HG02678 (cell line): ENCODE measurements at regions not wholly inside any gene's neighbourhood (a gene's known extent, or its start where the extent isn't known, plus 50 kb on each side); places are given as distances from the start of the nearest gene placed in this dataset.
"Not testable (repeated sequence)": the region's sequence is repeated elsewhere in the genome, so short reads cannot be mapped to it uniquely, and the experiment has no call there.

ENCODE experiments used
- ATAC-seq: cut with Tn5 transposase; IDR thresholded peaks from one replicate; pipeline ENCODE4 v1.9.1; 2021; ENCODE audit warnings: mild to moderate bottlenecking, moderate library complexity; ENCODE audit not compliant: unreplicated experiment

DNA sequence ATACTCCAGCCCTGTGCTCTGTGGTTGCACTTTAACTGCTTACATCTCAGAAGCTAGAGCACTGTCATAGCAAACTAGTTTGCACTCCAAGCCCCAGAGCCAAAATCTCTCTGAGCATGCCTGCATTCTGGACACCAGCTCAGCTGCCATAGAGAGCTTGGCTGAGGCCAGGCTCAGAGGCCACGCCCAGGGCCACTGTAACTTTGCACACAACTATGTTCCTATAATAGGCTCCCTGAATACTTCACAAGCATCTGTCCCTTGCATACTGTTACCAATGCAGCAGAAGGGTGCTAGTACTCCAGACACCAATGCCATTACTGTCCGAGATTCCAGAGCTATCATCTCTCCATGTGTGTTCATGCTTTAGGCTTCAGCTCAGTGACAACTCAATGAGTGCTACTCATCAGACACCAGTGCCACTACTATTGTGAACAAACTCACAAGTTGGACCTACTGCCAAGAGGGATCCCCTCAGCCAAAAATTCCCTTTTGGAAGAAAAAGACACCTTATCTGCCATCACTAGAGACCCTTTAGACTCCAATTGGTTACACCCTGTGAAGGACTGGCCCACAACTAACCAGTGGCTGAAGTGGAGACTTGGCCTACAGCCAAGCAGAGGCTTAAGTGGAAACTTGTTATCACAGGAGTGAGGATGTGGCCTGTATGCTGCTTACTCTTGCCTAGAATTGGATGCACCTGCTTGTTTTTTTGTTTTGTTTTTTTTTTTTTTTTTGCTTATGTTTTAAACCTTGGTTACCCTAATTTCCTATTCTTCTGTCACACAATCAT lies 211.6 kb upstream of the MAGI2 start:
- no peak for ATAC-seq

DNA sequence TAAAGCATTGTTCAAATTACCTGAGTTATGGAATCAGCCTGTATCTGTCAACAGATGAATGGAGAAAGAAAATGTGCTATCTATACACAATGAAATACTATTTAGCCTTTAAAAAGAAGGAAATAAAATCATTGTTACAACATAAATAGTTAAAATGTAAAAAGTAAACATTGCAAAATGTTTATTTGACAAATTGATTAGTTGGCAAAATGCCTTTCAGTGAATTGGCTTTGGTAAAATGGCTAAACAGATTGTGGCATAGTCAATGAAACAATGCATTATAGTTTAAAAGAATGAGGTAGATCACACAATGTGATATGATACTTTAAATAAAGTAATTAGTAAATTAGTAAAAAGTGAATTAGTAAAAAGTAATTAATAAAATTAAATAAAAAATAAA lies 204.8 kb upstream of the MAGI2 start:
- ATAC-seq = no peak

DNA sequence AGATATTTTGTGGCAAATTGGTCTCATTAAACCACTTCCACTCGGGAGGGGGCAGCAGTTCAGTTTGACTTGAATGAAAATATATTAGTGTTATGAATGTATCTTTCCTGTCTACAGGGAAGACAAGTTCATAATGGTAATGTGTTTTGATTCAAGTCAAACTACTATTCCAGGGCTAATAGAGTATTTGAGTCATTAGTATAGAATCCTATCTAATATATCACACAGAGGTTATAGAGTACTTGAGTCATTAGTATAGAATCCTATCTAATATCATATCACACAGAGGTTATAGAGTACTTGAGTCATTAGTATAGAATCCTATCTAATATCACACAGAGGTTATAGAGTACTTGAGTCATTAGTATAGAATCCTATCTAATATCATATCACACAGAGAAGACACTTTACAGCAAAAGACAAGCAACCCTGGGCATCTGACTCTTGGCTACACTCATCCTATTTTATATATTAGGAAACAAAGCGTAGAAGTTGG lies 199.7 kb upstream of the MAGI2 start:
- no peak for ATAC-seq

DNA sequence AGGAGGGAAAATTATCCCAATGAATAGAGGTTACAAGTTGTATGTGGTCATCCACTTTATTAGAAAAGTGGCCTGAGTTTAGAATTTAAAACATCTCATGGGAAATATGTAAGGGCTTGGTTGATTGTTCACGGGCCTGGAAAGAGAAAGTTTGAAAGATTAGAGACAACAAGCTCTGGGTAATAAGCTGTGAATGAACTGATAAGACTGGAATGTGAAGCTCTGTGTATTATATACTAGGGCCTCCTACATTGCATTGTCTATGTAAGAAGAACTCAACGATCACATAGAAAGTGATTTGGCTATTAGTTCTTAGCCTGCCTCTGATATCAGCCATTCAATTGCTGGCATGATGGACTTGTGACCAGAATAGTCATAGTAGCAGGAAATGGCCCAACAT lies 199.2 kb upstream of the MAGI2 start:
- ATAC-seq = no peak

DNA sequence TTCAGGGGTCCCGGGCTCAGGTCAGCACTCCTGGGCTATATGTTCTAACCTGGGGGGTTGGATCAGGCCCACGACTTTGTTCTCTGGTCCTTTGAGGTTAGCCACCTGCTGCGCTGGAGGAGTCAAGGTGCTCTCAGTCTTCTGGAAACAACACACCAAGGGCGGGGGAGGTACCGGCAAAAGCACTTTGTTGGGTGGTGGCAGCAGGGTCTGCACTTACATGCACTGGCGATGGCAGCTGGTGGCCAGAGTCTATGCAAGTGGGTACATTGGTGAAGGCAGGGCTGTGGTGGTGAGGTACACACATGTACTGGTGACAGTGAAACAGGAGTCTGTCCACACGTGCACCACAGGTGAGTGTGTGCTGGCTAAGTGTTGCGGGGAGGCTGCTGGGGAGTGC lies 194.2 kb upstream of the MAGI2 start:
- no peak for ATAC-seq

DNA sequence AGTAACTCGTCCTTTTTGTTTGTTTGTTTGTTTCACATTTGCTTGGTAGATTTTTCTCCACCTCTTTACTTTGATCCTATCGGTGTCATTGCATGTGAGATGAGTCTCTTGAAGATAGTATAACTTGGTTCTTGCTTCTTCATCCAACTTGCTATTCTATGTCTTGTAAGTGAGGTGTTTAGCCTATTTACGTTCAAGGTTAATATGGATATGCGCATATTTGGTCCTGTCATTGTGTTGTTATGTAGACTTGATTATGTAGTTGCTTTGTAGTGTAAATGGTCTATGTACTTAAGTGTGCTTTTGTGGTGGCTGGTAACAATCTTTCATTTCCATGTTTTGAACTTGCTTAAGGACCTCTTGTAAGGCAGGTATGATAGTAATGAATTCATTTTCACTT lies 192.8 kb upstream of the MAGI2 start:
- ATAC-seq = no peak

DNA sequence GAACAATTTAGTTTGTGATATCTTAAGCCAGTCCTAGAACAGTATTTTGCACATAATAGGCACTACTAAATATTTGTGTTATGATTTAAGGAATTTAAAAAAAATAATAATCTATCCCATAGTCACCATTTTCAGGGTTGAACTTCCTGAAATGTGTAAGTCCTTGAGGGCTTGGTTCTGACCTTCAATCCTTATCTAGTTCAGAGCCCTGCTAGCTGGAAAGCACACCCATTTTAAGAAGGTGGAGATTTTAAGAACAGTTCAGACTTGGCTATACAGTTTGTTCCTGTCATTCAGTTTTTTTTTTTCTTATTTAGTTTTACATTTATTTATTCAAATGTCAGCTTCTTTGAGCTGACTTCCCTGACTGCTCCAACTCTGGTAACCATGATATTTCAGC lies 183.4 kb upstream of the MAGI2 start:
- ATAC-seq = no peak

DNA sequence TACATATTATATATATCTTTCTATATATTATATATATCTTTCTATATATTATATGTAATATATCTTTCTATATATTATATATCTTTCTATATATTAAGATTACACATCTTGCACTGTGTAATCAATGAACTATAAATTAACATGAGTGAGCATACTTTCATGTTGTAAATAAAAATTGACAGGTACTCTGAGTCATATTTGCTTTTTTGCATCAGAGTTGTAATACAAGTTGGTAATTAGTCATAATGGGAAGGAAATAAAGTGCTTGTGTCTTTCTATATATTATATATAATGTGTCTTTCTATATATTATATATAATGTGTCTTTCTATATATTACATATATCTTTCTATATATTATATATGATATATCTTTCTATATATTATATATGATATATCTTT lies 172.5 kb upstream of the MAGI2 start:
- ATAC-seq = not testable (repeated sequence)

DNA sequence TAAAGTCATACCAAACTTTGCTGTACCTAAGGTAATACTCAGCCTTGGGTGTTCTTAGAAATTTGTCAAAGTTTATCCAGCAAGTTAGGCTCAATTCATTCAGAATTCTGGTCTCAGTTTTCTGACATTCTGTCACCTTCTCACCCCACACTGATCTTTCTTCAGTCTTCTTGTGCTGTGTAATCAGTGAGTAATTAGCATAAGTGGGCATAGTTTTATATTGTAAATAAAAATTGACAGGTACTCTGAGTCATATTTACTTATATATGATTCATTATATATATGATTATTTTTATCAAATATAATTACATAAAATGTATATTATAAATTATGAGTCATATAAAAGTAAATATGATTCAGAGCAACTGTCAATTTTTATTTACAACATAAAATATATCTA lies 170.9 kb upstream of the MAGI2 start:
- no peak for ATAC-seq

DNA sequence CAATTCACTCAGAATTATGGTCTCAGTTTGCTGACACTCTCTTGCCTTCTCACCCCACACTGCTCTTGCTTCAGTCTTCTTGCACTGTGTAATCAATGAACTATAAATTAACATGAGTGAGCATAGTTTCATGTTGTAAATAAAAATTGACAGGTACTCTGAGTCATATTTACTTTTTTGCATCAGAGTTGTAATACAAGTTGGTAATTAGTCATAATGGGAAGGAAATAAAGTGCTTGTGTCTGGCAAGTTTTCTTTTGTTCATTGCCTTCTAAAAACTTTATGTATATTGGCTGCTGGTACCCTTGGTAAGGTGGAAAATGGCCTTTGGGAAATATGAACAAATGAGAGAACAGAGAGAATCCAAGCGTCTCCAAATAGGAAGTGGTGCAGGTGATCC lies 169.3 kb upstream of the MAGI2 start:
- no peak for ATAC-seq

DNA sequence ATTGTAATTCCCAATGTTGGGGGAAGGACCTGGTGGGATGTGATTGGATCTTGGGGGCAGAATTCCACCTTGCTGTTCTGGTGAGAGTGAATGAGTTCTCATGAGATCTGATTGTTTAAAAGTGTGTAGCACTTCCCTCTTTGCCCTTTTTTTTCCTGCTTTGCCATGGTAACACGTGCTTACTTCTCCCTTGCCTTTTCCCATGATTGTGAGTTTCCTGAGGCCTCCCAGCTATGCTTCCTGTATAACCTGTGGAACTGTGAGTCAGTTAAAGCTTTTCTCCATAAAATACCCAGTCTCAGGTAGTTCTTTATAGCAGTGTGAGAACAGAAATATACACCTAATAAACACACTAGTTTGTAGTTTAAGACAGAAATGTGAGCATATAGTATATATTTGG lies 166.8 kb upstream of the MAGI2 start:
- ATAC-seq = no peak

DNA sequence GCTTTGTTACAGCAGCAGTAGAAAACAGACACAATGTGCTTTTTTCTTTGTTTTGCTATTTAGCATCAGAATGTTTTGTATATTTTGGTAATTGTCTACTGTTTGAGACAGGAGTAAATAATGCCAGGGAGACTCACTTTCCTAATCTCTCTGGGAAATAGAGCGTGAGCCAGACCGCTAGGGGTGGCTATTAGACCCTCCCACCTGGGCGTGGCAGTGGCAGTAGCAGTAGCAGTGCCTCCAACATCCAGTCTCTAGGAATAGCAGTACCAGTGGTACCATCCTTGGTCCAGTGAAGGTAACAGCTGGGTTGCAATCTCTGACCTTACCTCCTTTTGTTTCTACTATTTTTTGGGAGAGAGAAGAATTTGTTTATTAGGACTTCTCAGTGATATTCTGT lies 165.7 kb upstream of the MAGI2 start:
- ATAC-seq = no peak

DNA sequence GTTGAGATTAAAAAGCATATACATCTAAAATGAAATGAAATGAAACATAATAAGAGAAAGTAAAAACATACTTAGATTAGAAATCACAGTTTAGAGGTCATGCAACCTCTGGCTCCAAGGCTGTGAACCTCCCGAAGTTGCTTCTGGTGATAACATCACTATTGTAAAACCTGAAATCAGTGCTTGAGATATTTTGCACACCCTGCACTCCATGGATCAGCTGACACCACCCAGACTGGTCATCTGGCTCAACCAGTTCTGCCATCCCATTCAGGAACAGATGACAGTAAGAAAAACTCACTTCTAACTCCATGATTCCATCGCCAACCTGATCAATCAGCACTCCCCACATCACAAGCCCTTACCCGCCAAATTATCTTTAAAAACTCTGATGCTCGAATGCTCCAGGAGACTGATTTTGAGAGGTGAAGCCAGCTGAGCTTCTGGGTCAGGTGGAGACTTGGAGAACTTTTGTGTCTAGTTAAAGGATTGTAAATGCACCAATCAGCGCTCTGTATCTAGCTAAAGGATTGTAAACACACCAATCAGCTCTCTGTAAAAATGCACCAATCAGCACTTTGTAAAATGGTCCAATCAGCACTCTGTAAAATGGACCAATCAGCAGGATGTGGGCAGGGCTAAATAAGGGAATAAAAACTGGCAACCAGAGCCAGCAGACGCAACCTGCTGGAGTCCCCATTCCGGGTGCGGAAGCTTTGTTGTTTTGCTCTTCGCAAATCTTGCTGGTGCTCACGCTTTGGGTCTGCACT lies 162.6 kb upstream of the MAGI2 start:
- no peak for ATAC-seq

DNA sequence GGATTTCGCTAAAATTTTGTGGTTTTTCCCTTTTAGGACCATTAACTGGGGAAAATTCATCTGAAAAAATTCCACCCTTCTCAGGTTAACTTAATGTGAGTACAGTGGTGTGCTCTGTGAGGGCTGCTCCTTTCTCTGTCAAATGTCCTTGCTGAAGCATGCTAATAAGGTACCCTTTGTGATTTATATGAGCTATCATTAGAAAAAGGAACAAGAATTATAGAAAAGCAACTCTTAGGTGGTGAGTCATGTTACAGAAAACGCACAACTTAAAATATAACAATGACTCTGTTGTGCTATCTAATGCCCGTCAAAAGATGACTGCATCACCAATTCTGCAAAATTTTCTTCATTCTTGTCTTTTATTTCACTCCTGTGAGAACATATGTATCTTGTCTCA lies 162.0 kb upstream of the MAGI2 start:
- no peak for ATAC-seq

DNA sequence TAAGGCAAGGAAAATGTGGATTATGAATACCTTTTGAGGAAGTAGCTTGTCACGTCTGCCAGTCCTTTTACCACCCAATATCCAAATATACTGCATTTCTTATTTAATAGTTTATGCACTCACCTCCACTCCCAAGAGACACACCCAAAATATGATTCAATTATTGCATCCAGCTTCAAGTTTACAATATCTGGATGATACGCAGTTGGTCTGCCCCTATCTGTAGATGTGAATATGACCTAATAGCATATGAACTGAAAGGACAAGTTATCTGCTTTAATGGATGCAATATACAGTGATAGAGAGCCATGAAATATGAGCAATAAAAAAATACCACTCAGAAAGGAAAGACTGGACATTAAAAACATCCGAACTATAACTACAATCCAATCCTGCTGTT lies 159.4 kb upstream of the MAGI2 start:
- no peak for ATAC-seq

DNA sequence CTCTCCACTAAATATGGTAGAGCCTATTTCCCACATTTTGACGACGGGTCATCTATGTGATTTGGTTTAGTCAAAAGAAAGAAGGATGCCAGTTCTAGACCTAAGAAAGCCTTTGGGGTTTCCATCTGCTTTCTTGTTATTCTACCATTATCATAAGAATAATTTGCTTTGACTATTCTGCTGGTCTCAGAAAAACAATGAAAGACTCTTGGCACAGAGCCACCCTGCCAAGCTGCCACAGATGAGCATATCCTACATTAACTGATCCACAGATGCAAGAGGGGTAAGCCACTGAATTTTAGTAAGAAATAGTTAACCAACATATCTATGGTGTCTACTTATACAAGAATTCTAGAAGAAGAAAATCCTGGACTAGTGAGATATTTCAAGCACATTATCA lies 158.6 kb upstream of the MAGI2 start:
- no peak for ATAC-seq

DNA sequence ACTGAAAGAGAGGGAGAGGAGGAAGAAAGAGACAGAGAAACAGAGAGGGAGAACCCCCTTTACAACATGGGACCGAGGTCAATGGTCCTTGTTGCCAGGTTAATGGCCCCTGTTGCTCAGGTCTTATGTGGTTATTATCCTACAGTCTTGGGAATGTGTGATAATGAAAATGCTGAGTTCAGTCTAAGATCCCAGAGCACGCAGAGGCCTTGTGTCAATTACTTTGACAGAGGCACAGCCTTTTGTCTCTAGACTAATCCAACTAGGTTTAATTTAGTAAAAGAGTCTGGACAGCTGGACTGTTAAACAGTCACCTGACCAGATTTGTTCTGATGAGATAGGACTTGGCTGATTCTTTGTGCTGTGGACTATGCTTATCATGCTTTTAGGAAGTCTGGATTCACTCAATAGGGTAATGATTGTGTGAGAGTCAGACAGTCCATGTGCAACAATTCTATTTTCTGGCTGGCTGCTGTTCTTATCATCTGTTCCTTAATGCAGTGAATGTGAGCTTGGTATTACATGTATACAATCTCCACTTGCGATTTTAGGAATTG lies 157.4 kb upstream of the MAGI2 start:
- no peak for ATAC-seq

DNA sequence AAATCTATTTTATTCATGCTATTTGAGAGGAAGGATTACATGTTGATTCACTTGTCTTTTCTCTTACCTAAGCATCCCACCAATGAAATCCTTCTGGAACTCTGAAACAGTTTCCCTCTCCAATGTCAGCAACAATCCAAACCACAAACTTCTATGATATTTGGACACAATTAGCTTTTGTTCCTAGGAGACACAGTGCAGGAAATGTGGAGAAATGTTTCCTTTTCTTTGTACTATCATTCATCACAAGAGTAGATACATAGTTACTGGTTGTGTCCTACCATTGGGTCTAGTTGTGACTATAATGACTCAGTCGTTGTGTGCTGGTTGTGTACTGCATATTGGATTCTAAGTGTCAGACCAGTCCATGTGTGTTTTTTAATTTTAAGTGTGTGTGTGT lies 156.8 kb upstream of the MAGI2 start:
- no peak for ATAC-seq

DNA sequence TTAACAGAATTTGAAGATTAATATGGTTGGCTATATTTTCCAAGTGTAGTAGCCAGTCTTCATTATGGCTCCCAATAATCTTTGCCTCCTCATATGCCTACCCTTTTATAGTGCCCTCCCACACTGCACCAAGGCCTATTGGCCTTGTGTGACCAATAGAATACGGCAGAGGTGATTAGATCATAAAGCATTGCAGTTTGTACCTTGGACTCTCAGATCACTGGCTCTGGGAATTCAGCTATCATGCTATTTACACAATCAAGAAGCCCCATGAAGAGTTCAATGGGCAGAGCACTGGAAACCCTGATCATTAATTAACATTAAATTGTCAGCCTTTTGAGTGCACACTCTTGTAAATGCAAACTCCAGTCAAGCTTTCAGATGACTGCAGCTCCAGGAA lies 154.5 kb upstream of the MAGI2 start:
- no peak for ATAC-seq

DNA sequence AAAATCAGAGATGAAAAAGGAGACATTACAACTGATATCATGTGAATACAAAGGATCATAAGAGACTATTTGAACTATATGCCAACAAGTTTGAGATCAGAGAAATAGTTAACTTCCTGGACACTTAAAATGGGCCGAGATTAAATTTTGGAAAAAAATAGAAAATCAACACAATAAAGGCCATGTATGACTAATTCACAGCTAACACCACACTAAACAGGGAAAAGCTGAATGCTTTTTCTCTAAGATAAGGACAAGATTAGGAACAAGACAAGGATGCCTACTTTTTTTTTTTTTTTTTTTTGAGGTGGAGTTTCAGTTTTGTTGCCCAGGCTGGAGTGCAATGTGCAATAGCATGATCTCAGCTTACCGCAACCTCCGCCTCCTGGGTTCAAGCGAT lies 151.4 kb upstream of the MAGI2 start:
- no peak for ATAC-seq

DNA sequence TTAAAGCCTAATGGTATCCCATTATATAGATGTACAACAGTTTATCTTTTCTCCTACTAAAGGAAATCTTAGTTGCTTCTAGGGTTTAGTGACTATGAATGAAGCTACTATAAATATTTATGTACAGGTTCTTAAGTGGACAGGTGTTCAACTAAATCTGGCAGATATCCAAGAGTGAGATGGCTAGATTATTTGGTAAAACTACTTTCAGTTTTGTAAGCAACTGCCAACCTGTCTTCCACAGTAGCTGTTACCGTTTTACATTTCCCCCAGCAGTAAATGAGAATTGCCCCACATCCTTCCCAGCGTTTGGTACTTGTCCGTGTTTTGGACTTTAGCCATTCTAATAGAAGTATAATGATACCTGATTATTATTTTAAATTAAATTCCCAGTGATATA lies 144.9 kb upstream of the MAGI2 start:
- ATAC-seq = no peak

DNA sequence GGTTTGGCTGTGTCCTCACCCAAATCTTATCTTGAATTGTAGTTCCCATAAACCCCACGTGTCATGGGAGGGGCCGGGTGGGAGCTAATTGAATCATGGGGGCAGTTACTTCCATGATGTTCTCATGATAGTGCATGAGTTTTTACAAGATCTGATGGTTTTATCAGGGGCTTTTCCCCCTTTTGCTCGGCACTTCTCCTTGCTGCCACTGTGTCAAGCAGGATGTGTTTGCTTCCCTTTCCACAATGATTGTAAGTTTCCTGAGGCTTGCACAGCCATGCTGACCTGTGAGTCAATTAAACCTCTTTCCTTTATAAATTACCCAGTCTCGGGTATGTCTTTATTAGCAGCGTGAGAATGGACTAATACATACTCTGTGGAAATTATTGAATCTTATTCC lies 141.2 kb upstream of the MAGI2 start:
- ATAC-seq = not testable (repeated sequence)
